GM19467 (cell line): ENCODE measurements at regions not wholly inside any gene's neighbourhood (a gene's known extent, or its start where the extent isn't known, plus 50 kb on each side); places are given as distances from the start of the nearest gene placed in this dataset.

Experiments
- ATAC-seq: cut with Tn5 transposase; IDR thresholded peaks from one replicate; pipeline ENCODE4 v1.9.1; 2021; ENCODE audit warnings: mild to moderate bottlenecking, moderate library complexity; ENCODE audit not compliant: unreplicated experiment

GRCh38 chr1:79785561-79785960, 779.0 kb upstream of the ADGRL4 start:
- ATAC-seq: no peak

GRCh38 chr1:79781261-79781660, 774.7 kb upstream of the ADGRL4 start:
- no peak for ATAC-seq

GRCh38 chr1:79777481-79778219, 771.1 kb upstream of the ADGRL4 start:
- ATAC-seq: peak; percentile 100

- ATAC-seq: no peak
These were observed 768.9 kb upstream of the ADGRL4 start for GRCh38 chr1:79775402-79775801.

GRCh38 chr1:79773385-79773784, 766.9 kb upstream of the ADGRL4 start:
- no peak for ATAC-seq

- no peak for ATAC-seq
These were observed 755.9 kb upstream of the ADGRL4 start for GRCh38 chr1:79762461-79762860.

- ATAC-seq: no peak
These were observed 754.0 kb upstream of the ADGRL4 start for GRCh38 chr1:79760531-79760930.

- no peak for ATAC-seq
These were observed 743.1 kb upstream of the ADGRL4 start for GRCh38 chr1:79749607-79750006.

GRCh38 chr1:79745929-79746328, 739.4 kb upstream of the ADGRL4 start:
- ATAC-seq: no peak

- no peak for ATAC-seq
These were observed 738.2 kb upstream of the ADGRL4 start for GRCh38 chr1:79744746-79745145.

- ATAC-seq: peak; percentile 90
These were observed 735.3 kb upstream of the ADGRL4 start for GRCh38 chr1:79741720-79742421.

GRCh38 chr1:79738101-79738500, 731.6 kb upstream of the ADGRL4 start:
- no peak for ATAC-seq

- ATAC-seq: no peak
These were observed 730.7 kb upstream of the ADGRL4 start for GRCh38 chr1:79737193-79737592.

- ATAC-seq: no peak
These were observed 726.4 kb upstream of the ADGRL4 start for GRCh38 chr1:79732950-79733349.

- no peak for ATAC-seq
These were observed 720.4 kb upstream of the ADGRL4 start for GRCh38 chr1:79726911-79727310.

GRCh38 chr1:79726321-79726720, 719.8 kb upstream of the ADGRL4 start:
- ATAC-seq: no peak

- ATAC-seq: no peak
These were observed 709.9 kb upstream of the ADGRL4 start for GRCh38 chr1:79716447-79716846.

GRCh38 chr1:79714664-79715063, 708.1 kb upstream of the ADGRL4 start:
- ATAC-seq: no peak

GRCh38 chr1:79711001-79711431, 704.5 kb upstream of the ADGRL4 start:
- ATAC-seq: peak; percentile 84

GRCh38 chr1:79708646-79709265, 702.2 kb upstream of the ADGRL4 start:
- ATAC-seq: no peak

GRCh38 chr1:79705218-79705617, 698.7 kb upstream of the ADGRL4 start:
- ATAC-seq: no peak

- ATAC-seq: no peak
These were observed 697.5 kb upstream of the ADGRL4 start for GRCh38 chr1:79704067-79704466.
